CD4-positive, alpha-beta T cell treated with Interleukin-15 for 4 hours (primary cell): ENCODE measurements at regions not wholly inside any gene's neighbourhood (a gene's known extent, or its start where the extent isn't known, plus 50 kb on each side); places are given as distances from the start of the nearest gene placed in this dataset.
"Not testable (repeated sequence)": the region's sequence is repeated elsewhere in the genome, so short reads cannot be mapped to it uniquely, and the experiment has no call there.

Experiments used
- DNase-seq: peaks from one replicate; pipeline ENCODE4 v3.0.0-alpha.2; 2020; ENCODE audit warnings: low spot score

DNA sequence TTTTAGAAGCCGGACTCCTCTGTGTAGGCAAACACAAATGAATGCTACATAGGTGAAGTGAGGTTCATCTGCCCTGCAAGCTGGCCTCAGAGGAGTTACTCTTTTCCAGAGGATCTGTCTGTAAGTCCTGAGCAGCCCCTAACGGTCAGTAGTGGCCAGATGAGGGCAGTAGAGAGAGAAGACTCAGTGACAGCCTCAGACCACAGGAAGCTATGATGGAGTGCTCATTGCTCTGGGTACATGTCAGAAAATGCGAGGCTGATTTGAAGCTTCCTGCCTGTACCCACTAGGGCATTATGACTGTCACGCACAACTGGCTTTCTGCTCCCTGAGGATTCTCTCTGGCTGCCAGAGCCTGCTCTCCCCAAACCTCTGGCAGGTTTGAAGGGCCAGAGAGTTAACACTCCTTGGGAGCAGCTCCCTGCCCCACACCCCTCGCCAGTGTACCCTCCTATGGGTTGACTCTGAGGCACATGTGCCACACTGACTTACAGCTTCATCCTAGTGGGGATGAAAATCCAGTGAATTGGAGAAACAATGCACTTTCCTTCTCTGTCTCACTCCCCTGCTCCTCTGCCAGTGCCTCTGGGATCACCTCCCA lies 141.5 kb downstream of the GABRG2 start:
- no peak for DNase-seq

DNA sequence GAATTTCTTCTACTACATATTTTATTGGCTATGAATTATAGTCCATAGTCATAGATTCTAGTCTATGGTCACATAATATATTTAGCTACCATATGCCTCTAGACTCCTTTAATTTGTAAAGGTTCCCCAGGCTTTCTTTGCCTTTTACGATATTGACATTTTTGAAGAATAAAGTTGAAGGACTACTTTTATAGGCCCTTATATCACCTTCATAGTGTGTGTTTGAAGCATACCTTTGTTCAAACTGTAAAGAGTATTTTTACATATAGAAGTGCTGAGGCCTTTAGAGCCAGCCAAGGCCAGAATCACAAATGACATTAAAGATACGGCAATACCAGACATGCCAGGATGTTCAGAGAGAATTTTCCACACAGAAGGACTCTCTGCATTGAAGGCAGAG lies 147.0 kb downstream of the GABRG2 start:
- no peak for DNase-seq

DNA sequence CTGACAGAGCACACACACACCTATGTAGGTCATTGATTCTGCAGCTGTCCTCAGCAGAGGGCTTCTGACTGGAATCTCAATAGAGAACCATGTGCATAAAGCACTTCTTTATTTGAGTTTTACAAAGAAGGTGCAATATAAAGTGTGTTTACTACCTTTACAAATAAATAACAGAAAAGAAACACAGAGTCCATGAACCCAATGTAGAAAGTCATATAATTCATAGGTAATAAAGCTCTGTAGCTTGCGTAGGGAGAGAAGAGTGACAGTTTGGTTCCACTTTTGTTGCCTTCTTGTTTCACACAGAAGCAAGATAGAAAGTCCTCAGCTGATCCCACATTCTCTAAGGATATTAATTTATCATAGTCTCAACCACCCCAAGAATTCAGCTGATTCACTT lies 149.5 kb downstream of the GABRG2 start:
- DNase-seq = no peak

DNA sequence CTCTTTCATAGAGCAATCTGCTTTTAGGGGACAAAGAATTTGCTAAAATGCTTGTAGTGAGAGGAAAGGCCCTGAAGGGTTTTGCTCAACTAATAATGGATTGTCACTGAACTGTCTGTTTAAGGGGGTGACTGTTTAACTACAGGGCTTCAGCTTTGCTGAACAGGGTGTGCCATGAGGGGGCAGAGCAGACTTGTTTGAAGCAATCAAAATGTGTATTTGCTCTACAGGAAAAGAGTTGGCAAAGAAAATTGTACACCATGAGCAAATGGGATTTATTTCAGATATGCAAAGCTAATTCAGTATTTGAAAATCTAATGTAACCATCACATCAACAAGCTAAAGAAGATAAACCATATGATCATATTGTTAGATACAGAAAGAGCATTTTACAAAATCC lies 154.3 kb downstream of the GABRG2 start:
- no peak for DNase-seq

DNA sequence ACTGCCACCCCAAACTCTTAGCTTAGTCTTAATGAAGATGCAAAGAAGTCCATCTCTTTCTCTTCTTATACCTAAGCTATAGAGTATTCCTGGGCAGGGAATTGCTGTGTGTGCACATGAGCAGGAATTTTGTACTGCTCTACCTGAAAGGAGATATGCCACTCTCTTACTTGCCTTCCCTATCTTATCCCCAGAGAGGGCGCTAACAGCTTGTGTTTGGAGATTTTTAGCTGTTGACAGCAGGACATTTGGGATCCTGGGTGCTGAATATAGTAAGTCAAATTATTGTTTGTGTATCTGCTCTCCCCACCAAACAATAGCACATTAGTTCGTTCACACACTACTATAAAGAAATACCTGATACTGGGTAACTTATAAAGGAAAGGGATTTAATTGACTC lies 159.5 kb downstream of the GABRG2 start:
- no peak for DNase-seq

DNA sequence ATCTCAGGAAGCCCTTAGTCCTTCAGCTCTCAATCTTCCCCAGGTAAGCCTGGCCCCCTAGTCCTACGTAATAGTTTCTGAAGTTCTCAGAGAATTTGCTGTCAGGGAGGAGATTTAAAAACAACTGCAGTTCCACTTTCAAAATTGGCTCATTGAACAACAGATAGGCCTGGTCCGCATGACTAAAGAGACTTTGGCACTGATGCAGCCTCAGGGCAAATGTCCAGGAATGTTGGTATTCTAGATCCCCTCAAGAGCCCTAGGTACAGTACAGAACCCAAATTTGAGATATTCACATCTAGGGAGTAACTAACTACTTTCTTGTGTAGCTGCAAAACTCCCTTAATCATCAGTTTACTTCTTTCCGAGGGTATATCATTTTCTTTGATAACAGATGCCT lies 162.8 kb downstream of the GABRG2 start:
- no peak for DNase-seq

DNA sequence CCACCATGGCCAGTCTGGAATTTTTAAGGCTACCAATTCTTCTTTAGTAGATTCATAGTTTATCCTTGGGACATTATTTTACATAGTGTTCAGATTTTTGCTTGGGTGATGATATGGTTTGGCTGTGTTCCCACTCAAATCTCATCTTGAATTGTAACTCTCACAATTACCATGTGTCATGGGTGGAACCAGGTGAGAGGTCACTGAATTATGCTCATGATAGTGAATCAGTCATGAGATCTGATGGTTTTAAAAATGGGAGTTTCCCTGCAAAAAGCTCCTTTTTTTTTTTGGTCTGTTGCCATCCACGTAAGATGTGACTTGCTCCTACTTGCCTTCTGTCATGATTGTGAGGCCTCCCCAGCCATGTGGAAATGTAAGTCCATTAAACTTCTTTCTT lies 163.9 kb downstream of the GABRG2 start:
- no peak for DNase-seq

DNA sequence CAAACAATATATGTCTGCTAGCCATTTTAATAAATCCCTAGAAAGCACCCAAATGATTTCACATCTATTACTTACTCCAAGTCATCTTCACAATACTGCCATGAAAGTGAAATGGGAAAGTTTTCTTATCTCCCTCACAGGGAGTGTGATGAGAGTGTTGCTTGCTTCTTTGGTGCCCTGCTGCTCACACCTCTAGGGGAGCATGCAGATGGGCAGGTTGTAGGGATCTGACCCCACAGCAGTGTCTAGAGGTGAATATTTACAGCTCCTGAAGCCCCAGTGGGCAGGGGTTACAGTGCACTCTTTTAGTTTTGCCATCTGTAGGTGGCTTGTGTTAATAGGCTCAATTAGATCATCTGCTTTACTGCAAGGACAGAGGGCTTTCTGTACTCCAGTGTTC lies 173.2 kb downstream of the GABRG2 start:
- DNase-seq = no peak

DNA sequence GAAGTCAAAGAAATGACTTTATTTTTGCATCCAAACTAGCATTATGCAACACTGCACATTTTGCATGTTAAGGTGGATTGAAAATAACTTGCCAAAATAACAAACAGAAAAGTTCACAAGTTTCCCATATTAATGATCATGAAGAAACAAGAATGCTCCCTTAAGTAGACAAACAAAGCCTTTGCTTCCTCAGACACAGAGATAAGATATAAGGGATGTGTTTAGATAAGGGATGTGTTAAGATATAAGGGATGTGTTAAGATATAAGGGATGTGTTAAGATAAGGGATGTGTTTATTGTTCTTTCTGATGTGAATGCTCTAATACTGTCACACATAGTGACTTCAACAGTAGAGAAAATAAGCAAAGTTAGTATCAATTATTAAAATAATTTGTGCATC lies 174.8 kb downstream of the GABRG2 start:
- DNase-seq = no peak

DNA sequence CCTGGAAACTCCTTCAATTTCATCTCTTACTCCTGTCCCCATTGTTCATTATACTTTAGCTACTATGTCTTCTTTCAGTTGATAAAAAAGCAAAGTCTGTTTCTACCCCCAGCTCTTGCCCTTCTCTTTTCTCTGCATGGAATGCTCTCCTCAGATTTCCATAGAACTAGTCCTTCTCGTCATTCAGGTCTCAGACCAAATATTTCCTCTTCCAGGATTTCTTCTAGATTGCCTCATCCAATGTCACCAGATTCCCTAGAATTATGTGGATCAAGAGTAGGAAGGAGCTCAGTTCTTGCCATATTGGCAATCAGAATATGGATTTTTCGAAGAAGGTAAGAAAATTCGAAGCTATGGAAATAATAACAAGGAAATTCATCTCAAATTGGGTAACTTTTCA lies 176.1 kb downstream of the GABRG2 start:
- DNase-seq = no peak

DNA sequence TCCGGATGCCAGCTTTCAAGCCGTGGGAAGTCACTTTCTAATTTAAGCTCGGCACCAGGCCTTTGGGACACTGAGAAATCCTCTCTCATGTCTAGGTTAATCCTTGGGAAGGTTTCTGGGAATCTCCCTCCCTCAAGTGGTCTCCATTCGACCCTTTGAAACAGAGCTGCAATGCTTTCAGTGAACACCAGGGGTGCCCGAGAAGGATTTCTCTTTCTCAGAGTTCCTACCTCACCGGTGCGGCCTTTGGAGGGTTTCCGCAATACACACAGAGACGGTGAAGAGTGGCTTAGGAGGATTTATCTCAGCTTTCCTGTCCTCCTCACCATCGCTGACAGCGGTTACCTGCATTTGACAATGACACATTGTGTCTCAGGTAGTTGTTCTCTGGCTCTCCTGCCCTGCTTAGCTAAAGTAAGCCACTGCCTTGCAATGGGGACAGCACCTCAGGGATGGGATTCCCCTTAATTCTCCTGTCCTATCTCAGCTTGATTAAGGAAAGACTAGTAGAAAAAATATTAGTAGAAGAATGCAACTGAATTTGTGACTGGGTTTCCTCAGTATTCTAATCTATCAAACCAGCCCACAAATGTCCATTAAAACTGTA lies 180.6 kb downstream of the GABRG2 start:
- no peak for DNase-seq

DNA sequence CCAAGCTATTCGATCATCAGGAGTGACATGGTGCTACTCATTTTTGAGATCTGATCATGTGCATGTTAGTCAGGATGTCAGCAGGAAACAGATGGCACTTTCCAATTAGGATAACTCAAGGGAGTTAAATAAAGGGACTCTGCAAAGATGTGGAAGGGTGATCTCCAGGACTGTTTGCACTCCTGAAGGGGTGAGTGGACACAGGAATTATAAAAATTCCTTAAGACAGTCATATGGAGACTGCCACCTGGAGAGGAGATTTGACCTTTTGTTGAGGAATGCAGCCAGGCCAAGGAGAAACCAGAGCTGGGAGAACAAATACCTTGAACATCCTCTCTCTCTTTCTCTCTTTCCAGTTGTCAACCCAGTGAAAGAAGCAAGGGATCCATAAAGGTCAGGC lies 189.1 kb downstream of the GABRG2 start:
- no peak for DNase-seq

DNA sequence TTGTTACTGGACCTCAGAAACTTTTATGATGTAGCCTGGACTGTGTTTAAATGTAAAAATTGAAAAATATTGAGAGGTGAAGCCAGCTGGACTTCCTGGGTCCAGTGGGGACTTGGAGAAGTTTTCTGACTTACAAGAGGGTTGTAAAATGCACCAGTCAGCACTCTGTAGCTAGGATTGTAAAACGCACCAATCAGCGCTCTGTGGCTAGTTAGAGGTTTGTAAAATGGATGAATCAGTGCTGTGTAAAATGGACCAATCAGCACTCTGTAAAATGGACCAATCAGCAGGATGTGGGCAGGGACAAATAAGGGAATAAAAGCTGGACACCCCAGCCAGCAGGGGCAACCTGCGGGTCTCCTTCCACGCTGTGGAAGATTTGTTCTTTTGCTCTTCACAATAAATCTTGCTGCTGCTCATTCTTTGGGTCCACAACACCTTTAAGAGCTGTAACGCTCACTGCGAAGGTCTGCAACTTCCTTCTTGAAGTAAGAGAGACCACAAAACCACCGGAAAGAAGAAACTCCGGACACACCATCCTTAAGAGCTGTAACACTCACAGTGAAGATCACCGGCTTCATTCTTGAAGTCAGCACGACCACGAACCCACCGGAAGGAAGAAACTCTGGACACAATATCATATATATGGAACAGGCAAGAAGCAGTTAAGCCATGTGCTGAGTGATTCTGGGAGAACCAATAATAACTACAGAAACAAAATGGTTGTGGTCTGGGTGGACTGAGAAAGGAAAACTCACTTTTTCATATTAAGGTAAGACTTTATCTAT lies 201.3 kb downstream of the GABRG2 start:
- no peak for DNase-seq

DNA sequence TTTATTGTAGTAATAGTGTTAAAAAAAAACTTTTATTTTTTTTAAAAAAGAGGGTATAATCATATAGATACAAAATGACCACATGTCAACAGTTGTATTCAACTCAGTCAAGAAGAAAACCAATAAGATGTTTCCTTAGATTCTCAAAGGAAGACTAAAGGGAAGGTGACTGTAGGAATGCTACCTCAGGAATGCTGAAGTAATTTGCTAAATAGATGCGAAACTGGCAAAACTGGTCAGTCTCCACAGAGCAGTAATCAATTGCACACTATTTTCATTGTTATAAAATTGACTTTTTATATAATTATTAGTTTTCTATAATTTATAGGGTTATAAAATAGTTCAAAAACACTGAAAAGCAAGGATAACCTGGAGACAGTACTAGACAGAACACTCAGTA lies 204.8 kb downstream of the GABRG2 start:
- DNase-seq = no peak

DNA sequence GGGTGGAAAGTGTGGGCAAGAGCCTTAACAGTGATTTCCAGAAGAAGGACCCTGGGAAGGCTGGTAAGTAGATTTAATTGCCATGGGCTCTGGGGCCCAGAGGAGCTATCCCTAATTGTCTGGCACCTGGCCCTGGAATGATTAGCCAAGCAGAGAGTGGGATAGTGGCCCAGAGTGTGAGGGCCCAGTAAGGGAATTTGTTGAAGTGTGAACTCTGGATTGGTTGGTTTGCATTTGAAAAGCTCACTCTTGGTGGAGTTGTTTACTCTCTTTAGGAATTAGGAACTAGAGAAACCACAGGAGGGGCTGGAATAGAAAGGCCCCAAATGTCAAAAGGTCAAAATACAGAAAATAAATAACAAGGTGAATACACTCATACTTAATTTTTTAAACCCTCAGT lies 207.1 kb downstream of the GABRG2 start:
- no peak for DNase-seq

DNA sequence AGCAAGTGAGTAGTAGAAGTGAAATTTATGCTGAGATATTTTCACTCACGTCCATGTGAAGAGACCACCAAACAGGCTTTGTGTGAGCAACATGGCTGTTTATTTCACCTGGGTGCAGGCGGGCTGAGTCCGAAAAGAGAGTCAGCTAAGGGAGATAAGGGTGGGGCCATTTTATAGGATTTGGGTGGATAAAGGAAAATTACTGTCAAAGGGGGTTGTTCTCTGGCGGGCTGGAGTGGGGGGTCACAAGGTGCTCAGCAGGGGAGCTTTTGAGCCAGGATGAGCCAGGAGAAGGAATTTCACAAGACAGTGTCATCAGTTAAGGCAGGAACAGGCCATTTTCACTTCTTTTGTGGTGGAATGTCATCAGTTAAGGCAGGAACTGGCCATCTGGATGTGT lies 207.8 kb downstream of the GABRG2 start:
- DNase-seq = not testable (repeated sequence)

DNA sequence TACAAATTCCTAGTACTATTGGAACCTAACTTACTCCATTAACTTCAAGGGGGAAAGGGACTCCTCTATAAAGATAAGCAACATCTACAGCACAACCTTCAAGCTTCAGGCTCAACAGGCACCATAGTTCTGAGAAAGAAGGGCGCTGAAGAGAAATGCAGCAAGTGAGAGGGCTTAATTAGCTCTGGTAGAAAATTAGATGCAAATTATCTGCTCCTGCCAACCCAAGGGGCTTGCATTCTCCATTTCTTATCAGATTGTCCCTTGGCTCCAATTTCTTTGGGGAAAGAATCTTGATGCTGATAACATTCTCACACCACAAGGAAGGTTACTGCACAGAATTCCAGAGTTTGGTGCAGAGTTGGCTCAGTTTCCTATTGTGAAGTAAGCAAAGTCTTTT lies 214.6 kb downstream of the GABRG2 start:
- no peak for DNase-seq

DNA sequence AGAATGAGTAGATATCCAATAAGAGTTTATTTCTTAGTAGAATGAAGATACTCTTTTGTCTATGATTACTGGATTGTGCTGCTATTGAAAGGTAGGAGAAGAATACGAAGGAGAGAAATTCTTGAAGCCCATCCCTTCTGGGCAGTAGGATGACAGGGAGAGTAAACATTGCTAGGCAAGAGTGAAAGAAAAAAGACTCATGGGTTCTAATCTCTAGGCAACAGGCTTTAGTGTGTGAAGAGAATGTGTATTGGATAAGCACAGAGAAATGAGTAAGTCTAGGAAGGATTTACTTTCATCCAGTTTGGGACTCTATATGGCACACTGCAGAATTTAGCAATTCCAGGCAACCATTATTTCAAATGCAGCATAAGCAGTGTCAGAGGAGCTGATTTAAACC lies 216.0 kb downstream of the GABRG2 start:
- DNase-seq = no peak

DNA sequence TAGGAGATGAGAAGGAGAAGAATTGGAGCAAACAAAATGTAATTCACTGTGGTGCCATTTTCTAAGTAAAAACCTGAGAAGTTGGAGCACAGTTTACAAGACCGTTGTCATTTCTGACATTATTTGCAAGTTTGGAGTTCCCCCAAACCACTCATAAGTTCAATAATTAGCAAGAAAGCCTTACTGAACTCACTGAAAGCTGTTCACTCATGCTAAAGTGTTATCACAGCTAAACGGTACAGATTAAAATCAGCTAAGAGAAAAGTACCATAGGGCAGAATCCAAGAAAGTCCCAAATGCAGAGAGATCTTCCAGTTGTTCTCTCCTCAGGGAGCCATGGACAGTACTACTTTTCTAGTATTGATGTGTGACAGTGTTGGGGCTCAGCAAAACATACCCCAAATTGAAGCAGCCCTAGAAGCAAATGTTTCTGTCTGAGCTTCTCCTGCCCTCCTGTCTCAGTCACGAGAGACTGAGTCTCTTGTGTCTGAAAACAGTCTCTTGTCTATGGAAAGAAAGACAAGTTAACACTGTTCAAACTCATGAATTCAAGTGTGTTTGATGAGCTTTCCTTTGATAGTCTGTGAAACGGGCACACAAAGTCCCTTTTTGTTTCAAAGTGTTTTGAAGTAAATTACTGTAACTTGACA lies 221.2 kb downstream of the GABRG2 start:
- no peak for DNase-seq

DNA sequence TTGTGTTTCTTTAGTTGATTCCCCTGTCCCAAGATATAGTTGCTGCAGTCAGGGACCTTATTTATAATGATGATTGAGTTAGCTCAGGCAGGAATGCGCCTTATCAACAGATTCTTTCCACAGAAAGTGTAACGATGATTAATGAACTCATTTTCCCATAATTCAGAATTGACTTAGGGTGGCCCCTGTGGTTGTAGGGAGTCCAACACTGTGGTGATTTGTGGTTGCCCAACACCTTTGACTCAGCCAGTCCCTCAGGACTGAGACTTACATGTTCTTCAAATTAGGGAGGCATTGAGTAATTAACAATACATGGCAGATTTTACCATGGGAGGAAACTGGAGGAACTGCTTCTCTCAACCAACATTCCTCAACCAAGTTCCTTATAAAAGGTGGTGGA lies 221.9 kb downstream of the GABRG2 start:
- no peak for DNase-seq

DNA sequence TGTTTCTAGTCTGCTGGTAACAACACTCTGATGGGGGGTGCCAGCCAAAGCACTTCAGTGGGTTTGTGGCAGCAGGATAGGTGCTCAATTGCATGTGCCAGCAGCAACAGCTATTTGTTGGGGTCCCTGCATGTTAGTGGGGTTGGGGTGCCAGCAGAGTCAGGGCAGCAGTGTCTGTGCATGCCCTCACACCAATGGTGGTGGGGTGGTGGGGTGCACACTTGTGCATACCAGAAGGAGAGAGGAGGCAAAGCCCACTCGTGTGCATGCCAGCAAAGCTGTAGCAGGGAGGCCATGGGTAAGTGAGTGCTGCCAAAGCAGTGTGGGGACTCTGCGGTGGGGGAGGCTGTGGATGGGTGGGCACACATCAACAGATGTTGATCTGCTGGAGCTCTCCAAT lies 232.2 kb downstream of the GABRG2 start:
- DNase-seq = no peak

DNA sequence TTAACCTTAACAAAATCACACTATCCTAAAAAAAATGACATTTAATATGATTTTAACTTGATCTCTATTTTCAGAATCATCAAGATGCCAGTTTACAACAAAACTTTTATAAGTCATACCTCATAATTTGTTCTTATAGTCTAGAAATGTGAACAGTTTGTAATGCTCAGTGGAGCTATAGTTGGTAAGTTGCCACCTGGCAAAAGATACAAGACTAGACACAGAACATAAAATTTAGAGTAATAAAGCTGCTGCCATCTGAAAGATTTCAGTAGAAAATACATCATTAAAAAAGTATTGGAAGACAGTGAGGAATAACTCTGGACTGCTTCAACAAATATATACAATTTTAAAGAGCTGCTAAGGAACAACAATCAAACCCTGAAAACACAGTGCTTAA lies 233.8 kb downstream of the GABRG2 start:
- DNase-seq = no peak

DNA sequence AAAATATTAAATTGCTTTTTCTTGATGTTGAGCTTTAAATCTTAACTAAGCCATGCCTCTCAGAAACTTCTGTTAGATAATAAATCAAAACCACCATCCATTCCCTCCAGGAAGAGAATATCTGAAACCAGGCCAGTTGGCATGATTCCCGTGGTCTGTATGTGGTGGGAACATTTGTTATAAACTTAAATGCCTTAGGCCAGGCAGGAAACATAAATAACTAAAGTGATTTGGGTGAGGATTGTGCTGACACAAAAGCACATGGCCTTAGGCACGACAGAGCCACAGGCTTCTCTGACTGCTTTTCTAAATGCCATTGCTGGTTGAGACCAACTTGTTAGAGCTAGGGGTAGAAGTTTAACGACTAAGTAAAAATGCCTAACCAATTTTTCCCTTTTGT lies 255.9 kb downstream of the GABRG2 start:
- no peak for DNase-seq
